ENCODE measurements at regions not wholly inside any gene's neighbourhood (a gene's known extent, or its start where the extent isn't known, plus 50 kb on each side); places are given as distances from the start of the nearest gene placed in this dataset.

- Mint-ChIP-seq H3K27me3 (ENCODE audit: low read depth in 2 of 2) (peaks cover 0 to 3% of the 10 kb centered on the region in 2 donors), H3K9me3 (no peaks in the 10 kb centered on the region), H3K4me1 (no peaks in the 10 kb centered on the region), H3K36me3 (no peaks in the 10 kb centered on the region), H3K4me3 (no peak overlapping the region), H3K27ac (no peak overlapping the region)
- Histone ChIP-seq H3K27me3 (ENCODE audit: control insufficient read depth, insufficient read depth, low read length) (no peaks in the 10 kb centered on the region), H3K36me3 (ENCODE audit: control insufficient read depth, insufficient read depth, low read length) (no peaks in the 10 kb centered on the region), H3K4me1 (ENCODE audit: control insufficient read depth, insufficient read depth, low read length) (no peaks in the 10 kb centered on the region), H3K27ac (ENCODE audit: low read length) (no peak overlapping the region), H3K9me3 (ENCODE audit: control insufficient read depth, insufficient read depth, low read length) (no peaks in the 10 kb centered on the region), H3K4me3 (ENCODE audit: low read length) (no peak overlapping the region)
- DNase-seq (no peak), ATAC-seq (no peak)
- TF ChIP-seq CTCF (IDR thresholded peaks at IDR 0.05), result no peak
- 78% methylated on average over 5 of the region's 5 CpGs for WGBS (ENCODE audit: insufficient coverage)
- intact Hi-C loops (cut with micrococcal nuclease), result no loop called here
Observed at GRCh38 chr1:19564366-19564765, 79.0 kb upstream of the CAPZB start.

DNA sequence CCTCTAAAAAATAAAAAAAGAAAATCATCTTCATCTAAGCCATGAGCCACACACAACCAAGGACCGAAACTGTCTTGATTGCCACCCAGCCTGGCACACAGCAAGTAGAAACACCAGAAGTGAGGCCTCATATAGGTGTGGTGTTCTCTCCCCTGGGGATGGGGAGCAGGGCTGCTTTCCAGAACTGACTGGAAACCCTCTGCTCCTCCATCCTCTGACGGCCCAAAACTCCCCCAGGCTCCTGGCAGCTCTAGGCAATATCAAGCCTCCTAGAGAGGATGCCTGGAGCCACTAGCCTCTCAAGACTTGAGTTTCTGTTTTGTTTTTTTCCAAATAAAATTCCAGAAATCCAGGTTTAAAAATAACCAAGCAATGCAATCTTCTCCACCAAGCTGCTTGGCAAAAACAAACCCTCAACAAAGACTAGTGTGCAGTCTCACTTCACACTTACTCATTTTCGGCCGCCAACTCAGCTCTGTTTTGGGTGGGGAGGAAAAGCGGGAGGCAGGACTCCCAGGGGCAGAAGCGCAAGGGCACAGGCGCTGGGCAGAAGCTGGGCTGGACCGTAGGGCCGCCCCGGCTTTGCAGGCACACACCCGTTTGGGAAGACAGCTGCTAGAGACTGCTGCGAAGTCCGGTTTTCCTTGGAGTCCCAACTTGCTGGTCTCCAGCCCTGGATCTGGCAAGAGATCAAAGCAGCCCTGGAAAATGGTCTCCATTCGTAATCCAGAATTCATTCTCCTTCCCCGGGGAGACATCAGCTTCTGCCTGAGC lies 78.2 kb upstream of the CAPZB start:
- DNase-seq, result no peak
- H3K9me3 ChIP-seq (ENCODE audit: control insufficient read depth, insufficient read depth, low read length), result no peaks in the 10 kb centered on the region
- no peak overlapping the region for H3K27ac Mint-ChIP-seq
- no peaks in the 10 kb centered on the region for H3K36me3 Mint-ChIP-seq
- no peaks in the 10 kb centered on the region for H3K27me3 ChIP-seq (ENCODE audit: control insufficient read depth, insufficient read depth, low read length)
- H3K27ac ChIP-seq (ENCODE audit: low read length), result no peak overlapping the region
- peaks cover 0 to 3% of the 10 kb centered on the region in 2 donors for H3K27me3 Mint-ChIP-seq (ENCODE audit: low read depth in 2 of 2)
- intact Hi-C loops (cut with micrococcal nuclease), result no loop called here
- WGBS (ENCODE audit: insufficient coverage), result 89% methylated on average over 15 of the region's 15 CpGs
- H3K4me1 ChIP-seq (ENCODE audit: control insufficient read depth, insufficient read depth, low read length), result no peaks in the 10 kb centered on the region
- TF ChIP-seq CTCF (IDR thresholded peaks at IDR 0.05), result no peak
- no peak overlapping the region for H3K4me3 Mint-ChIP-seq
- H3K36me3 ChIP-seq (ENCODE audit: control insufficient read depth, insufficient read depth, low read length), result no peaks in the 10 kb centered on the region
- no peaks in the 10 kb centered on the region for H3K9me3 Mint-ChIP-seq
- H3K4me3 ChIP-seq (ENCODE audit: low read length), result no peak overlapping the region
- H3K4me1 Mint-ChIP-seq, result no peaks in the 10 kb centered on the region
- ATAC-seq, result no peak

- no peak for DNase-seq
- intact Hi-C loops (cut with micrococcal nuclease), result no loop called here
- 88% methylated on average over 2 of the region's 2 CpGs for WGBS (ENCODE audit: insufficient coverage)
- no peaks in the 10 kb centered on the region for H3K27me3 ChIP-seq (ENCODE audit: control insufficient read depth, insufficient read depth, low read length)
- no peaks in the 10 kb centered on the region for H3K4me1 Mint-ChIP-seq
- H3K4me3 Mint-ChIP-seq, result no peak overlapping the region
- TF ChIP-seq CTCF (IDR thresholded peaks at IDR 0.05), result no peak
- no peaks in the 10 kb centered on the region for H3K36me3 Mint-ChIP-seq
- H3K4me3 ChIP-seq (ENCODE audit: low read length), result no peak overlapping the region
- H3K4me1 ChIP-seq (ENCODE audit: control insufficient read depth, insufficient read depth, low read length), result no peaks in the 10 kb centered on the region
- no peak overlapping the region for H3K27ac Mint-ChIP-seq
- no peak overlapping the region for H3K27ac ChIP-seq (ENCODE audit: low read length)
- no peaks in the 10 kb centered on the region for H3K36me3 ChIP-seq (ENCODE audit: control insufficient read depth, insufficient read depth, low read length)
- no peaks in the 10 kb centered on the region for H3K9me3 Mint-ChIP-seq
- peaks cover 5 to 6% of the 10 kb centered on the region in 2 donors for H3K27me3 Mint-ChIP-seq (ENCODE audit: low read depth in 2 of 2)
- no peaks in the 10 kb centered on the region for H3K9me3 ChIP-seq (ENCODE audit: control insufficient read depth, insufficient read depth, low read length)
- no peak for ATAC-seq
Observed at GRCh38 chr1:19562847-19563246, 77.5 kb upstream of the CAPZB start.

DNA sequence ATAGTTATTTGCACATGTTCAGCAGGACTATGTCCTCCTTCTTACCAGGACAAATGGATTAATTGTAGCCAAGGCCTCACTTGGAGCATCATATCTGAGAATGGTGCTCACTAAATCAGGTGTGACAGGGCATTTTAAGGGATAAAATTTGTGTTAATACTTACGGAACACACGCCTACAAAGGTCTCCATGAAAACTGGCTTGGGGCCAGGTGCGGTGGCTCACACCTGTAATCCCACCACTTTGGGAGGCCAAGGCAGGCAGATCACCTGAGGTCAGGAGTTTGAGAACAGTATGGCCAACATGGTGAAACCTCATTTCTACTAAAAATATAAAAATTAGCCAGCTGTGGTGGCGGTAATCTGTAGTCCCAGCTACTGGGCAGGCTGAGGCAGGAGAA lies 75.1 kb upstream of the CAPZB start:
- Mint-ChIP-seq H3K27ac (no peak overlapping the region), H3K9me3 (no peaks in the 10 kb centered on the region), H3K36me3 (no peaks in the 10 kb centered on the region), H3K4me3 (no peak overlapping the region), H3K4me1 (no peaks in the 10 kb centered on the region), H3K27me3 (ENCODE audit: low read depth in 2 of 2) (peaks cover 9% of the 10 kb centered on the region in 2 donors)
- no peaks in the 10 kb centered on the region for H3K9me3 ChIP-seq (ENCODE audit: control insufficient read depth, insufficient read depth, low read length)
- H3K4me1 ChIP-seq (ENCODE audit: control insufficient read depth, insufficient read depth, low read length), result no peaks in the 10 kb centered on the region
- H3K36me3 ChIP-seq (ENCODE audit: control insufficient read depth, insufficient read depth, low read length), result no peaks in the 10 kb centered on the region
- no peaks in the 10 kb centered on the region for H3K27me3 ChIP-seq (ENCODE audit: control insufficient read depth, insufficient read depth, low read length)
- H3K27ac ChIP-seq (ENCODE audit: low read length), result no peak overlapping the region
- no peak for DNase-seq
- intact Hi-C loops (cut with micrococcal nuclease), result no loop called here
- no peak overlapping the region for H3K4me3 ChIP-seq (ENCODE audit: low read length)
- 93% methylated on average over 4 of the region's 4 CpGs for WGBS (ENCODE audit: insufficient coverage)
- no peak for ATAC-seq
- TF ChIP-seq CTCF (IDR thresholded peaks at IDR 0.05), result no peak

Data from natural killer cell (primary cell).